ENCODE measurements at regions not wholly inside any gene's neighbourhood (a gene's known extent, or its start where the extent isn't known, plus 50 kb on each side); places are given as distances from the start of the nearest gene placed in this dataset.
"Not testable (repeated sequence)": the region's sequence is repeated elsewhere in the genome, so short reads cannot be mapped to it uniquely, and the experiment has no call there.

- no peak for DNase-seq (ENCODE audit: low read depth in 1 of 2, low spot score in 1 of 2)
Measured at GRCh38 chr21:28311411-28312190, 681.1 kb downstream of the LTN1 start.

GRCh38 chr21:28310711-28311110 lies 682.0 kb downstream of the LTN1 start:
- no peak for DNase-seq (ENCODE audit: low read depth in 1 of 2, low spot score in 1 of 2)

- no peak for DNase-seq (ENCODE audit: low read depth in 1 of 2, low spot score in 1 of 2)
Measured at GRCh38 chr21:28310171-28310685, 682.4 kb downstream of the LTN1 start.

- DNase-seq (ENCODE audit: low read depth in 1 of 2, low spot score in 1 of 2): no peak
Measured at GRCh38 chr21:28309596-28309995, 683.1 kb downstream of the LTN1 start.

- no peak for DNase-seq (ENCODE audit: low read depth in 1 of 2, low spot score in 1 of 2)
Measured at GRCh38 chr21:28308516-28308915, 684.2 kb downstream of the LTN1 start.

- no peak for DNase-seq (ENCODE audit: low read depth in 1 of 2, low spot score in 1 of 2)
Measured at GRCh38 chr21:28299946-28300345, 692.7 kb downstream of the LTN1 start.

GRCh38 chr21:28298251-28298672 lies 694.4 kb downstream of the LTN1 start:
- no peak for DNase-seq (ENCODE audit: low read depth in 1 of 2, low spot score in 1 of 2)

- DNase-seq (ENCODE audit: low read depth in 1 of 2, low spot score in 1 of 2): no peak
Measured at GRCh38 chr21:28294051-28294450, 698.6 kb downstream of the LTN1 start.

GRCh38 chr21:28283641-28284490 lies 708.8 kb downstream of the LTN1 start:
- DNase-seq (ENCODE audit: low read depth in 1 of 2, low spot score in 1 of 2): no peak

GRCh38 chr21:28282833-28283232 lies 709.8 kb downstream of the LTN1 start:
- DNase-seq (ENCODE audit: low read depth in 1 of 2, low spot score in 1 of 2): no peak

GRCh38 chr21:28281357-28281756 lies 711.3 kb downstream of the LTN1 start:
- not testable (repeated sequence) for DNase-seq (ENCODE audit: low read depth in 1 of 2, low spot score in 1 of 2)

GRCh38 chr21:28280611-28281010 lies 712.1 kb downstream of the LTN1 start:
- DNase-seq (ENCODE audit: low read depth in 1 of 2, low spot score in 1 of 2): no peak

GRCh38 chr21:28277324-28277723 lies 715.4 kb downstream of the LTN1 start:
- DNase-seq (ENCODE audit: low read depth in 1 of 2, low spot score in 1 of 2): no peak

- DNase-seq (ENCODE audit: low read depth in 1 of 2, low spot score in 1 of 2): no peak
Measured at GRCh38 chr21:28272272-28272992, 720.2 kb downstream of the LTN1 start.

- no peak for DNase-seq (ENCODE audit: low read depth in 1 of 2, low spot score in 1 of 2)
Measured at GRCh38 chr21:28269173-28269572, 723.5 kb downstream of the LTN1 start.

GRCh38 chr21:28268685-28269084 lies 724.0 kb downstream of the LTN1 start:
- DNase-seq (ENCODE audit: low read depth in 1 of 2, low spot score in 1 of 2): no peak

GRCh38 chr21:28267449-28267848 lies 725.2 kb downstream of the LTN1 start:
- DNase-seq (ENCODE audit: low read depth in 1 of 2, low spot score in 1 of 2): no peak

- DNase-seq (ENCODE audit: low read depth in 1 of 2, low spot score in 1 of 2): no peak
Measured at GRCh38 chr21:28266061-28266460, 726.6 kb downstream of the LTN1 start.

- no peak for DNase-seq (ENCODE audit: low read depth in 1 of 2, low spot score in 1 of 2)
Measured at GRCh38 chr21:28263974-28264373, 728.7 kb downstream of the LTN1 start.

GRCh38 chr21:28261298-28261697 lies 731.4 kb downstream of the LTN1 start:
- no peak for DNase-seq (ENCODE audit: low read depth in 1 of 2, low spot score in 1 of 2)

- DNase-seq (ENCODE audit: low read depth in 1 of 2, low spot score in 1 of 2): no peak
Measured at GRCh38 chr21:28257276-28257675, 735.4 kb downstream of the LTN1 start.
